ENCODE measurements at regions not wholly inside any gene's neighbourhood (a gene's known extent, or its start where the extent isn't known, plus 50 kb on each side); places are given as distances from the start of the nearest gene placed in this dataset.

DNA sequence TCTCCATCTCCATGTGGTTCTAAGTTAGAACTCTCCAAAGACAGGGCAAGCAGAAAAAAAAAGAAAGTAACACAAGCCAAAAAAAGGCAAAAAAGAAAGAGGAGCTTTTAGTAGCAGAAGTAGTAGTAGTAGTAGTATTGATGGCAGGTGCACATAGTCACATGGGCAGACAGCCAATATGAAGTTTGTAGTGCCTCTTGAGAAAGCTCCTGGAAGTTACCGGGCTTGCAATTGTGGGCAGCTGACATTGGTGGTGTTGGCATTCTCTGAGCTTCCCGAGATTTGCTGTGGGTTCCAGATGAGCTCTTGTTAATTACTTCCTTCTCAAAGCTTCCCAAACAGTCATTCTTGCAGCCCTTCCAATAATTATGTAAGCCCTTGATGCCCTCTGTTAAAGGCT lies 1128.5 kb downstream of the TYW1 start:
- TF ChIP-seq REST (IDR thresholded peaks at IDR 0.05; ENCODE audit: insufficient read depth in 1 of 2, low read depth in 2 of 2, low read length in 2 of 2), result no peak
- no peak for TF ChIP-seq SIN3A (IDR thresholded peaks at IDR 0.05; ENCODE audit: borderline replicate concordance, insufficient read depth, low read length)
- TF ChIP-seq POLR2AphosphoS5 (IDR thresholded peaks at IDR 0.05; ENCODE audit: low read depth, low read length), result no peak
- TF ChIP-seq TAF1 (IDR thresholded peaks at IDR 0.05; ENCODE audit: borderline replicate concordance, insufficient read depth, low read length), result no peak
- TF ChIP-seq FOXP2 (optimal IDR thresholded peaks at IDR 0.05; ENCODE audit: borderline replicate concordance, extremely low read depth, extremely low read length, insufficient read depth), result no peak

Measured in PFSK-1 (cell line).